ENCODE measurements at regions not wholly inside any gene's neighbourhood (a gene's known extent, or its start where the extent isn't known, plus 50 kb on each side); places are given as distances from the start of the nearest gene placed in this dataset.

- peaks cover 19% of the 10 kb centered on the region for H3K9me3 Mint-ChIP-seq
- no peak overlapping the region for H3K4me3 Mint-ChIP-seq
- no peaks in the 10 kb centered on the region for H3K4me1 Mint-ChIP-seq (ENCODE audit: low read depth)
- DNase-seq (ENCODE audit: low spot score), result no peak
- no peaks in the 10 kb centered on the region for H3K27me3 Mint-ChIP-seq (ENCODE audit: low read depth)
- no peaks in the 10 kb centered on the region for H3K36me3 Mint-ChIP-seq (ENCODE audit: low read depth)
- no peak overlapping the region for H3K27ac Mint-ChIP-seq
Observed at GRCh38 chr10:130400890-130401289, 264.7 kb downstream of the GLRX3 start.

GRCh38 chr10:130401860-130402765, 265.9 kb downstream of the GLRX3 start:
- Mint-ChIP-seq H3K27ac (no peak overlapping the region), H3K27me3 (ENCODE audit: low read depth) (no peaks in the 10 kb centered on the region), H3K4me1 (ENCODE audit: low read depth) (no peaks in the 10 kb centered on the region), H3K9me3 (peaks cover 12% of the 10 kb centered on the region), H3K36me3 (ENCODE audit: low read depth) (no peaks in the 10 kb centered on the region), H3K4me3 (no peak overlapping the region)
- no peak for DNase-seq (ENCODE audit: low spot score)

- no peak overlapping the region for H3K4me3 Mint-ChIP-seq
- DNase-seq (ENCODE audit: low spot score), result no peak
- H3K9me3 Mint-ChIP-seq, result peaks cover 5% of the 10 kb centered on the region
- H3K27ac Mint-ChIP-seq, result no peak overlapping the region
- no peaks in the 10 kb centered on the region for H3K36me3 Mint-ChIP-seq (ENCODE audit: low read depth)
- H3K27me3 Mint-ChIP-seq (ENCODE audit: low read depth), result no peaks in the 10 kb centered on the region
- H3K4me1 Mint-ChIP-seq (ENCODE audit: low read depth), result no peaks in the 10 kb centered on the region
Observed at GRCh38 chr10:130403153-130404075, 267.2 kb downstream of the GLRX3 start.

GRCh38 chr10:130404476-130405055, 268.4 kb downstream of the GLRX3 start:
- H3K9me3 Mint-ChIP-seq, result no peaks in the 10 kb centered on the region
- H3K4me3 Mint-ChIP-seq, result no peak overlapping the region
- no peak for DNase-seq (ENCODE audit: low spot score)
- H3K36me3 Mint-ChIP-seq (ENCODE audit: low read depth), result no peaks in the 10 kb centered on the region
- no peaks in the 10 kb centered on the region for H3K4me1 Mint-ChIP-seq (ENCODE audit: low read depth)
- H3K27me3 Mint-ChIP-seq (ENCODE audit: low read depth), result no peaks in the 10 kb centered on the region
- H3K27ac Mint-ChIP-seq, result no peak overlapping the region

GRCh38 chr10:130407052-130407451, 270.9 kb downstream of the GLRX3 start:
- no peaks in the 10 kb centered on the region for H3K4me1 Mint-ChIP-seq (ENCODE audit: low read depth)
- H3K4me3 Mint-ChIP-seq, result no peak overlapping the region
- H3K27ac Mint-ChIP-seq, result no peak overlapping the region
- DNase-seq (ENCODE audit: low spot score), result no peak
- H3K27me3 Mint-ChIP-seq (ENCODE audit: low read depth), result no peaks in the 10 kb centered on the region
- no peaks in the 10 kb centered on the region for H3K9me3 Mint-ChIP-seq
- H3K36me3 Mint-ChIP-seq (ENCODE audit: low read depth), result no peaks in the 10 kb centered on the region

- no peaks in the 10 kb centered on the region for H3K4me1 Mint-ChIP-seq (ENCODE audit: low read depth)
- no peaks in the 10 kb centered on the region for H3K27me3 Mint-ChIP-seq (ENCODE audit: low read depth)
- H3K9me3 Mint-ChIP-seq, result no peaks in the 10 kb centered on the region
- no peak for DNase-seq (ENCODE audit: low spot score)
- no peak overlapping the region for H3K27ac Mint-ChIP-seq
- no peak overlapping the region for H3K4me3 Mint-ChIP-seq
- no peaks in the 10 kb centered on the region for H3K36me3 Mint-ChIP-seq (ENCODE audit: low read depth)
Observed at GRCh38 chr10:130409331-130409730, 273.1 kb downstream of the GLRX3 start.

GRCh38 chr10:130409931-130410330, 273.7 kb downstream of the GLRX3 start:
- DNase-seq (ENCODE audit: low spot score), result no peak
- no peaks in the 10 kb centered on the region for H3K36me3 Mint-ChIP-seq (ENCODE audit: low read depth)
- H3K27me3 Mint-ChIP-seq (ENCODE audit: low read depth), result no peaks in the 10 kb centered on the region
- H3K27ac Mint-ChIP-seq, result no peak overlapping the region
- H3K4me1 Mint-ChIP-seq (ENCODE audit: low read depth), result no peaks in the 10 kb centered on the region
- no peaks in the 10 kb centered on the region for H3K9me3 Mint-ChIP-seq
- H3K4me3 Mint-ChIP-seq, result no peak overlapping the region

- no peak for DNase-seq (ENCODE audit: low spot score)
- no peak overlapping the region for H3K27ac Mint-ChIP-seq
- H3K27me3 Mint-ChIP-seq (ENCODE audit: low read depth), result peaks cover 5% of the 10 kb centered on the region
- H3K9me3 Mint-ChIP-seq, result no peaks in the 10 kb centered on the region
- H3K4me1 Mint-ChIP-seq (ENCODE audit: low read depth), result no peaks in the 10 kb centered on the region
- H3K4me3 Mint-ChIP-seq, result no peak overlapping the region
- H3K36me3 Mint-ChIP-seq (ENCODE audit: low read depth), result no peaks in the 10 kb centered on the region
Observed at GRCh38 chr10:130411496-130412085, 275.4 kb downstream of the GLRX3 start.

GRCh38 chr10:130412317-130412716, 276.1 kb downstream of the GLRX3 start:
- H3K9me3 Mint-ChIP-seq, result no peaks in the 10 kb centered on the region
- DNase-seq (ENCODE audit: low spot score), result no peak

GRCh38 chr10:130416334-130417150, 280.4 kb downstream of the GLRX3 start:
- no peaks in the 10 kb centered on the region for H3K4me1 Mint-ChIP-seq (ENCODE audit: low read depth)
- H3K9me3 Mint-ChIP-seq, result no peaks in the 10 kb centered on the region
- H3K27ac Mint-ChIP-seq, result no peak overlapping the region
- H3K36me3 Mint-ChIP-seq (ENCODE audit: low read depth), result no peaks in the 10 kb centered on the region
- no peak for DNase-seq (ENCODE audit: low spot score)
- no peak overlapping the region for H3K4me3 Mint-ChIP-seq
- peaks cover 5% of the 10 kb centered on the region for H3K27me3 Mint-ChIP-seq (ENCODE audit: low read depth)

More at GRCh38 chr10:130412317-130412716, 276.1 kb downstream of the GLRX3 start:
- Mint-ChIP-seq H3K4me1 (ENCODE audit: low read depth) (no peaks in the 10 kb centered on the region), H3K4me3 (no peak overlapping the region), H3K27me3 (ENCODE audit: low read depth) (peaks cover 5% of the 10 kb centered on the region), H3K36me3 (ENCODE audit: low read depth) (no peaks in the 10 kb centered on the region), H3K27ac (no peak overlapping the region)

- H3K27ac Mint-ChIP-seq, result no peak overlapping the region
- H3K36me3 Mint-ChIP-seq (ENCODE audit: low read depth), result no peaks in the 10 kb centered on the region
- no peaks in the 10 kb centered on the region for H3K9me3 Mint-ChIP-seq
- no peak overlapping the region for H3K4me3 Mint-ChIP-seq
- H3K27me3 Mint-ChIP-seq (ENCODE audit: low read depth), result peaks cover 5% of the 10 kb centered on the region
- H3K4me1 Mint-ChIP-seq (ENCODE audit: low read depth), result no peaks in the 10 kb centered on the region
- DNase-seq (ENCODE audit: low spot score), result no peak
Observed at GRCh38 chr10:130418731-130419130, 282.5 kb downstream of the GLRX3 start.

GRCh38 chr10:130421909-130422308, 285.7 kb downstream of the GLRX3 start:
- no peak overlapping the region for H3K4me3 Mint-ChIP-seq
- no peaks in the 10 kb centered on the region for H3K4me1 Mint-ChIP-seq (ENCODE audit: low read depth)
- no peak overlapping the region for H3K27ac Mint-ChIP-seq
- no peak for DNase-seq (ENCODE audit: low spot score)
- H3K27me3 Mint-ChIP-seq (ENCODE audit: low read depth), result no peaks in the 10 kb centered on the region
- H3K9me3 Mint-ChIP-seq, result no peaks in the 10 kb centered on the region
- H3K36me3 Mint-ChIP-seq (ENCODE audit: low read depth), result no peaks in the 10 kb centered on the region
